HG03045 (cell line): ENCODE measurements at regions not wholly inside any gene's neighbourhood (a gene's known extent, or its start where the extent isn't known, plus 50 kb on each side); places are given as distances from the start of the nearest gene placed in this dataset.
"Not testable (repeated sequence)": the region's sequence is repeated elsewhere in the genome, so short reads cannot be mapped to it uniquely, and the experiment has no call there.

Experiments
- ATAC-seq: cut with Tn5 transposase; IDR thresholded peaks from one replicate; pipeline ENCODE4 v1.9.1; 2021; ENCODE audit warnings: mild to moderate bottlenecking, moderate library complexity; ENCODE audit not compliant: unreplicated experiment

DNA sequence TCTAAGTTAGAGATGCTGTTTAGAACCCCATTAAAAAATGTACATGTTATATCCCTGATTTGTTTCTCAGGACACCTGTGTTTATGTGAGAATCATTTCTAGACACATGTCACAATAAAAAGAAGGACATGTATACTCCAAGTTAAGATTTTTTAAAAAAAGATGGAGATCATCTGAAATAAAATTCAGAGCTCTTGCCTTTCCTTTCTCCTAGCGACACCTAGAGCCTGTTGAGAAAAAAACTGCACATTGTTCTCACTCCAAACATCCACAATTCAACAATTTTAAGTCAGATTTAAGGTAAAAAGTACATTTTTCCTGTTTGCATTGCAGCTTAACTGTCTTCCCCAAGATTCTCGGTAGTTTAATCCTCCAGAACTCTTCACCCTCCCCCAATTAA is 171.8 kb downstream of the ATP6V0E2 start:
- ATAC-seq: not testable (repeated sequence)

DNA sequence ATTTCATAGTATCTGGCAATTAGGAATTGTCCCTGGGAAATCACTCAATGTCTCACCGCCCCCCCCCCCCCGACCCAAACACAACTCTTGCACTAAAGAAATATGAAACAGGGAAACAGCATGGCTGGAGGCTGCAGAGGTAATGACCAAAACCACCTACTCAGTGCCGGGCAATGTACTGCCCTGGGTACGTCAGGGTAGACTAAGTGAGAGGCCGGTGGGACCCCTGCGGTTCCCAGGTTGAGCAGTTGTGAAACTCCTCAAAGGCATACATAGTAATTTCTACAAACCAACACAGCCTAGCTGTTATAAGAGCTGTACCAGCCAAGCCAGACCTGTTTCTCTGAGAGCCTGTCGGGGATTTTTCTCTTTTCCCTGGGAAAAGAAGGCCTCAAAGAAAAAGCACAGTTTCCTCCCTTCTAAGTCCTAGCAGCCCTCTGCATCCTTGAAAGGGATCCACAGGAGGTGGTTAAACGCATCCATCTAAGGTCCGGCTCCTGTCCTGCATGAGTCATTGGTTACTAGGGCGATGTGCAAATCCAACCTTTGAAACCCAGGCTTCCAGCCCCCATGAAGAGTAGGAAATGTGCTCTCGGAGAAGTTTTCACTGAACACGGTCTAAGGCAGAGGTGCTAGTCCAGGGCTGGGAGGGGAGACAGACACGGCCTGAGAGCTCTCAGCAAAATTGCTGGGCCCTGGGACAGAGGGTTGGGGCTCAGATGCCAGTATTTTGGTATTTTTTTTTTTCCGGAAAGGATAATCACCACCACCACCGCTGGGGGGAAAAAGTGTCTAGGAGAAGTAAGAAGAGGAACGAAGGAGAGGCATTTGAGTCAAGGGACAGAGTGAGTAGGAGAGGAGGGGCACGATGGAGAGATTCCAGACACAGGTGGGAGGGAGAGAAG is 172.8 kb downstream of the ATP6V0E2 start:
- ATAC-seq: not testable (repeated sequence)

DNA sequence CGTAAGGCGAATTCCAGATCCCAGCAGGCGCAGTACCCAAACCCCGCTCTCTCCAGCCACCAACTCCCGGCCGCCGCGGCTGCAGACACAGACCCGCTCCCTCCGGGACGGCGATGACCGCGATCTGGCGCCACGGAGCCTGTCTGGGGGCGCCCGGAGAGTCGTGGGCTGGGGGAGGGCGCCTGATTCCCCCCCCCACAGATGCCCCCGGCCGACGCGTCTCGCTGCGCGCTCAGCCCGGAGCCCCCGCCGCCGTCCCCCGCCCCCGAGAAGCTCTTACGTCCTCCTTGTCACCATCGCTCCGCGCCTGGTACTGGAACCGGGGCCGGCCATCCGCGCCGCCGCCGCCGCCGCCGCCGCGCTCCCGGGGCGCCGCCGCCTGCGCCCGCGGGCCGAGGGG is 173.6 kb downstream of the ATP6V0E2 start:
- ATAC-seq: not testable (repeated sequence)

GRCh38 chr7:150047772-150048171 is 174.0 kb downstream of the ATP6V0E2 start:
- ATAC-seq: not testable (repeated sequence)

DNA sequence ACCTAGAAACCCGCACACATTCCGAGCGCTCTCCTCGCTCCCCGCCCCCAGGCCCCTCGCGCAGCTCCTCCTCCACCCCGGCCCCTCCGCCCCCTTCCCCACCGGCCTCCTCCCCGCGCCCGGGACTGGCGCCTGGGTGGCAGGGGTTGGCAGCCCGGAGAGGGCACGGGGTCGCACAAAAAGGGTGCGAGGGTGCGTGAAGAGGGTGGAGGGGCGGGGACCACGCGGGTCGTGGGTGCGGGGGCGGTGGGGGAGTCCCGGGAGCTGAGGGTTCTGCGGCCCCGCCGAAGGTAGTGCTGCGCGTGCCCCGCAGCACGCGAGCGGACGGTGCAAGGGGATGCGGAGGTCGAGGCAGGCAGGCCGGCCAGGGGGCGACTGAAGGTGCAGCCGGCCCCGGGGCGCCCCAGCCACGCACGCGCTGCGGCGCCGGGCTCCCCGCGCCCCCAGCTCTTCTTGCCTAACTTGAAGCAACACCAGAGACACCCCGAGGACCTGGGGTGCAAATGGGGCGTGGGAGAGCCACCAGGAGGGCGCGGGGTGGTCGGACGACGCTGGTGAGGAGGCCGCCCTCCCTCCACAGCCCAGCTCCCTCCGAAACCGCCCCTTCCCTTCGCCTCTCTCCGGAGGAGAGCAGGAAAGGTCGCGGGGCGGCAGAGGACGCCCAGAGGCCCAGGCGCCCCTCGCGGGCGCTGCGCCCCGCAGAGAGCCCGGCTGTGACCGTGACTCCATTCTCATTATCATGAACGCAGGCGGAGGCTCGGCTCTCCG is 174.7 kb downstream of the ATP6V0E2 start:
- not testable (repeated sequence) for ATAC-seq

DNA sequence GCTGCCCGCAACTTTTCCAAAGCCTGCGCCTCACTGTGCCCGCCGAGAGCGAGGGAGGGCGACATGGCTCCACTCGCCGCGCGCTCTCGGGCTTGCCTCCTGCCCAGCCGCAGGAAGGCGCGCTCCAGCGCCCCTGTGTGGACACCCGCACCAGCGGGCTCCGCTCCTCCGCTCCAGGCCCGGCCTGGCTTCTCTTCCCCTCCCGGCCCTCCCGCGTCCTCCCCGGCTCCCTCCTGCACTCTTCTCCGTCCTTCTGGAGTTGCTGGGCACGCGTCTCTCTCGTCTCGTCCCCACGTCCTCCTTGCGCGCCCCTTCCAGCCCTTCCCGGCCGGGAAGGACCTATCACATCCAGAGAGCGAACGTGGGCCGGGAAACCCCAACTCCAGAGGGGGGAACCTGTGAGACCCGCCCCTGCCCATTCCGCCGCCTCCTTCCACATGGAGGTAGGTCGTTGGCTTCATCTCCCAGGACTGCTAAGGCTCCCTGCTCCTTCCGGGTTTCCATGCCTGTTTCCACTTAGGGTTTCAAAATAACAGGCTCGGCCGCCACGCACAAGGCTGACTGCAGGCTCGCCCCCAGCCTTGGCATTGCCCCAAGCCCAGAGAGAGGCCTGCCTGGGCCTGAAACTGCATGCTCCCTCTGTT is 175.4 kb downstream of the ATP6V0E2 start:
- ATAC-seq: not testable (repeated sequence)

GRCh38 chr7:150053396-150053795 is 179.6 kb downstream of the ATP6V0E2 start:
- not testable (repeated sequence) for ATAC-seq

- ATAC-seq: not testable (repeated sequence)
Measured at GRCh38 chr7:150054242-150054641, 180.5 kb downstream of the ATP6V0E2 start.

DNA sequence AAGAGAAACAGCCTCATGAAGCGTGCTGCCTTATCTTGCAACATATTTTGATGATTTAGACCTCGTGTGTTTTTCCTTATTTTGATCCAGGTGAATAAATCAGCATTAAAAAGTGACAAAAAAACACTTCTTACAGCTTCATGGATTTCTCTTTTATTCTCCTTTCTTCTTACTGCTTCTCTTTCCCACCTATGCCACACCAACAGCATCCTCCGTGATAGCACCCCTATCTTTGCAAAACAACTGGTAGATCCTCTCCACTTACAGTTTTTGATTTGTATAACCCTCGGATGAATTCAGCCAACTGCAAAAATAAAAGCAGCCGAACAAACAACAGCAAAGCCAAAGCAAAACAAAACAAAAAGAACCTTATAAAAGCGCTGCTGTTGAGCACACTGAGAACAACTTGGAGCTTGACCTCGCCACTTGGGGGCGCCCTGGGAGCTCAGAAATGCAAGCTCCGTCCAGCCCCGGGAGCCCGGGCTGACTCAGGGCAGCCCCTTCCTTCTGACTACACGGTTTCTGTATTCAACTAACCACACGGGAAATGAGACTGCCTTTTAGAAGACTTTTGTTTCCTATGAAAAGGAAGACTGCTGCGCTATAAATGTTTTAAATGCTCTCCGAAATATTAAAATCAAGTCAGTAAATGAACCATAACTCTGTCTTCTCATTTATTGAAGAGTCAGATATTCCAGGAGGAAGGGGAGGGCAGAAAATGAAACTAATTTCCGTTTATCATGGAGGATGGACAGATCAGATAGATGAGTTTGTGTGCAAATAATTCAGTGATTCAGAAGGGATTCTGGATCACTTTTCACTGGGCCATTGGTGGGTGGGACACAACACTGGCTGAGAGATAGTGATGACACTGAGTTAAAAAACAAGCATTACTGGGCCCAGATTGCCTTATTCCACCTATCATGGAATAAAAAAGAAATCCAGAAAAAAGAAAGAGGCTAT is 186.8 kb downstream of the ATP6V0E2 start:
- peak; percentile 98 for ATAC-seq

DNA sequence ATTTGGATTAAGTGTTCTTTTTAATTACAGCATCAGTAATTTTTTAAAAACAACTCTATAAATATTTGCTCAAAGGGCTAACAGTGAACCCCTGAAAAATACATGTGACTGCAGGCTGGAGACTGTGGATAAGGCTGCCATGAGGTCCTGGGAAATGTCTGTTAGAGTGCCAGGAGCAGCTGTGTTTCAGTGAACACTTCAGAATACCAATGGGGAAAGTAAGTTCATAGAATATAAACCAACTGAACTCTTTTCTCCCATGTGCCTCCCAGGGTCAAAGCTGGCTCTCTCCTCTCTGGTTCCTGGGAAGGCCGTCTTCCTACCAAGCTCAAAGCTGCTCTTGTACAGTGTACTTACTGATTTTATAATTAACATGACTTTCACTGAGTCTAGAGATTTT is 189.4 kb downstream of the ATP6V0E2 start:
- not testable (repeated sequence) for ATAC-seq

- not testable (repeated sequence) for ATAC-seq
Measured at GRCh38 chr7:150069555-150070313, 196.0 kb downstream of the ATP6V0E2 start.

- not testable (repeated sequence) for ATAC-seq
Measured at GRCh38 chr7:150077543-150077942, 203.8 kb downstream of the ATP6V0E2 start.

GRCh38 chr7:150081865-150082264 is 208.1 kb downstream of the ATP6V0E2 start:
- not testable (repeated sequence) for ATAC-seq

DNA sequence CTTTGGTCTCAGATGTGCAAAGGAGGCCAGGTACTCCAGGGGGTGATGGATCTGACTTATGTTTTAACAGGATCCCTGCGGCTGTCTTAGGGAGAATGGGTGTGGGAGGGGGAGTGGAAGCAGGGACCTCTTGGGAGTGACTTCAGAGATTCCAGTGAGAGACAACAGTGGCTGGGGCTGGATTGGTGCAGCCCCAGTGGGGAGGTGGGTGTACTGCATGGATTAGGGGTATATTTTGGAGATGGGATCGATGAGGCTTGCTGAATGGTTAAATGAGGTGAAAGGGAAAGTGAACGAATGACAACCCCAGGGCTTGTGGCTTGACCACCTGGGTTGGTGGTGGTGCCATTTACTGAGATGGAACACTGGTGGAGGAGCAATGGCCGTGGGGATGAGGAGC is 211.0 kb downstream of the ATP6V0E2 start:
- ATAC-seq: not testable (repeated sequence)

- not testable (repeated sequence) for ATAC-seq
Measured at GRCh38 chr7:150087478-150087877, 213.7 kb downstream of the ATP6V0E2 start.

DNA sequence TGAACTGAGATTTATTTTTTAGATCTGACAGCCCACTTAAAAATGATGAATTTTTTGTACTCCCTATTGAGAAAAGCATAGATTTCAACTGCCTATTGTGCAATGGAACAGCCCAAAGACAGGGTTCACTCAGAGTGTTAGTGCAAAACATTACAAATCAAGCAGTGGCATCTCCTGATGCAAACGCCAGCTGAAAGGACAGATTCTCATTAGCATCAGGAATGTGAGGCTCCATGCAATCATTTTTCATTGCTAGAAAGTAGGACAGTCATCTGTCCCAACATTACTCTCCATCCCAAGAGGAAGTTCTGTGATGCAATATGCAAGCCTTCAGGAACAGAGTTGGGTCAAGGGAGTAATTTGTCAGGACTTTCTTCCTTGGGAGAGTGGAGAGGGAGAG is 215.4 kb downstream of the ATP6V0E2 start:
- not testable (repeated sequence) for ATAC-seq

GRCh38 chr7:150090776-150091175 is 217.0 kb downstream of the ATP6V0E2 start:
- ATAC-seq: not testable (repeated sequence)

DNA sequence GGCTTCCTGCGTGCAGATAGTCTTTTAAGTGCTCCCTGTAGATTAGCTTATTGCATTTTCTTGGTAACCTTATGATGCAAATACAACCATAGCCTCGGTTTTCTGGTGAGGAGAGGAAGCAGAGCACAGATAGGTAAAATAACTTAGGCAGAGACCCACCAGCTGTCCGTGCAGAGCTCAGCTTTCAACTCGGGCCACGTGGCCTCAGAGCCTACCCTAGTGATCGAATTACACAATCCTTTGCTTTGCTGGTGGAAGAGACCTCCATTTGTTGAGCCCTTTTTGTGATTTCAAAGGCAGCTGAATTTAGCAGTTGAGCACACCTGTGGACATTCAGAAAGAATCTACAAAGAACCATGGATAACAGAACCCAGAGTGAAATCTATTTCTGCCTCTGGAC is 220.1 kb downstream of the ATP6V0E2 start:
- ATAC-seq: not testable (repeated sequence)
